ENCODE measurements at regions not wholly inside any gene's neighbourhood (a gene's known extent, or its start where the extent isn't known, plus 50 kb on each side); places are given as distances from the start of the nearest gene placed in this dataset.

DNA sequence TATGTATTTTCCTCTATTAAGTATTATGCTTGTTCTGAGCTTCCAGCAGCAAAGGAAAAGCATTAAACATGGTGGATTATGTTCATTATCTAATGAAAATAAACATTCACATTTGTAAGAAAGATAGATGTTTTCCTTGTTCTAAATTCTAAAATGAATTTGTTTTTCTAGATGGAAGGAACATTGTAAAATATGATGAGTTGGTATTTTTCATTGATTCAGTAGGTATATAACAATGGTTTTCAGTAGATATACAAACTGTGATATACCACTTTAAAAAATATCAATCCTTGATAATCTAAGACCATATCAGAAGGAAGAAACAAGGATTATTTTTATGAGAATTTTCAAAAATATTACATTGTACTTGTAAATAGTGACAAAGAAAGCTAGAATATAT is 290.6 kb upstream of the GOLIM4 start:
- Histone ChIP-seq H2AFZ (ENCODE audit: low read length) (no peak overlapping the region), H3K27me3 (ENCODE audit: low read length) (no peaks in the 10 kb centered on the region), H3K9ac (ENCODE audit: low read length) (no peak overlapping the region), H3K9me2 (replicated peaks; ENCODE audit: insufficient read depth, low read length) (no peaks in the 10 kb centered on the region; the same call in 1 of the 2 replicates), H4K20me1 (ENCODE audit: insufficient read depth, low read depth, low read length) (no peaks in the 10 kb centered on the region), H3K79me2 (ENCODE audit: low read length) (no peaks in the 10 kb centered on the region), H3K27ac (ENCODE audit: low read length) (no peak overlapping the region), H3K4me3 (ENCODE audit: low read length) (no peak overlapping the region), H3K36me3 (ENCODE audit: insufficient read depth, low read length) (no peaks in the 10 kb centered on the region), H3K4me1 (ENCODE audit: low read length) (no peaks in the 10 kb centered on the region), H3K4me2 (ENCODE audit: low read depth, low read length, poor library complexity, severe bottlenecking) (no peak overlapping the region), H3K9me3 (ENCODE audit: low read length) (peaks cover 3% of the 10 kb centered on the region; the same call in 1 of the 2 replicates)
- no peak for DNase-seq

DNA sequence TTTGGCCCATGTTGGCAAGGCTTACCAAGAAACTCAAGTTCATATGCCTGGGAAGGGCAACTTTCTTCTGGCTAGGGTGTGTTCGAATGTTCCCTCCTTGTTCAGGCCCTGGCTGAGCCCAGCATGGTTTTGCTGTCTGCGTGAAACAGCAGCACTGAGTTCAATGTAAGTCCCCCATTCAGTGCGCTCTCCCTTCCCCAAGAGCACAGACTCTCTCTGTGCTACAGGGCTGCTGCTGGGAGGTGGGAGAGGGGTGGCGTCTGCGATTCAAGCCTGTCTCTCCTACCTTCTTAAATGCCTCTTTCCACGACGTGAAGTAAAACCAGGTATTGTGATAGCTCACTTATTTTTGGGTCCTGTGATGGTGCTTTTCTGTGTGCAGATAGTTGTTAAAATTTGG is 289.3 kb upstream of the GOLIM4 start:
- no peaks in the 10 kb centered on the region for H3K4me1 ChIP-seq (ENCODE audit: low read length)
- H2AFZ ChIP-seq (ENCODE audit: low read length): no peak overlapping the region
- H3K9ac ChIP-seq (ENCODE audit: low read length): no peak overlapping the region
- H3K36me3 ChIP-seq (ENCODE audit: insufficient read depth, low read length): no peaks in the 10 kb centered on the region
- no peaks in the 10 kb centered on the region; the same call in 1 of the 2 replicates for H3K9me2 ChIP-seq (replicated peaks; ENCODE audit: insufficient read depth, low read length)
- H3K4me2 ChIP-seq (ENCODE audit: low read depth, low read length, poor library complexity, severe bottlenecking): no peak overlapping the region
- DNase-seq: no peak
- no peak overlapping the region for H3K27ac ChIP-seq (ENCODE audit: low read length)
- H3K27me3 ChIP-seq (ENCODE audit: low read length): no peaks in the 10 kb centered on the region
- H3K4me3 ChIP-seq (ENCODE audit: low read length): no peak overlapping the region
- peaks cover 3% of the 10 kb centered on the region for H3K9me3 ChIP-seq (ENCODE audit: low read length)
- no peaks in the 10 kb centered on the region for H4K20me1 ChIP-seq (ENCODE audit: insufficient read depth, low read depth, low read length)
- H3K79me2 ChIP-seq (ENCODE audit: low read length): no peaks in the 10 kb centered on the region

DNA sequence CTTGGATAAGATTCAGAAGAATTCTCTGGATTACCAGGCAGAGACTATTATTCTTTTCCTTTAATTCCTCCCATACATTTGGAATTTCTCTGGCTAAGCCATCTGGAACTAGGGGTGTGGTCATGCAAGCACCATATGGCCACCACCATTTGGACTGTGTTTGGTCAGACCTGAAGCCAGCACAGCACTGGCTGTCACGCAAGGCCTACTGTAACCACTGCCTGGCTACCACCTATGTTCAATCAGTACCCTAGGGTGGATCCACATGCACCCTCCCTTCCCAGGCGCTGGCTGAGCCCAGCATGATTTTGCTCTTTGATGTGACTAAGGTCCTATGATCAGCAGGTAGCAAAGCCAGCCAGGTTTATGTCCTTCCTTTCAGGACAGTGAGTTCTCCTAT is 287.8 kb upstream of the GOLIM4 start:
- H2AFZ ChIP-seq (ENCODE audit: low read length): no peak overlapping the region
- no peaks in the 10 kb centered on the region for H4K20me1 ChIP-seq (ENCODE audit: insufficient read depth, low read depth, low read length)
- H3K9ac ChIP-seq (ENCODE audit: low read length): no peak overlapping the region
- no peak for DNase-seq
- H3K9me3 ChIP-seq (ENCODE audit: low read length): peaks cover 3% of the 10 kb centered on the region
- no peaks in the 10 kb centered on the region; the same call in 1 of the 2 replicates for H3K9me2 ChIP-seq (replicated peaks; ENCODE audit: insufficient read depth, low read length)
- H3K79me2 ChIP-seq (ENCODE audit: low read length): no peaks in the 10 kb centered on the region
- no peaks in the 10 kb centered on the region for H3K4me1 ChIP-seq (ENCODE audit: low read length)
- no peak overlapping the region for H3K4me3 ChIP-seq (ENCODE audit: low read length)
- no peaks in the 10 kb centered on the region for H3K36me3 ChIP-seq (ENCODE audit: insufficient read depth, low read length)
- H3K27ac ChIP-seq (ENCODE audit: low read length): no peak overlapping the region
- H3K4me2 ChIP-seq (ENCODE audit: low read depth, low read length, poor library complexity, severe bottlenecking): no peak overlapping the region
- H3K27me3 ChIP-seq (ENCODE audit: low read length): no peaks in the 10 kb centered on the region

DNA sequence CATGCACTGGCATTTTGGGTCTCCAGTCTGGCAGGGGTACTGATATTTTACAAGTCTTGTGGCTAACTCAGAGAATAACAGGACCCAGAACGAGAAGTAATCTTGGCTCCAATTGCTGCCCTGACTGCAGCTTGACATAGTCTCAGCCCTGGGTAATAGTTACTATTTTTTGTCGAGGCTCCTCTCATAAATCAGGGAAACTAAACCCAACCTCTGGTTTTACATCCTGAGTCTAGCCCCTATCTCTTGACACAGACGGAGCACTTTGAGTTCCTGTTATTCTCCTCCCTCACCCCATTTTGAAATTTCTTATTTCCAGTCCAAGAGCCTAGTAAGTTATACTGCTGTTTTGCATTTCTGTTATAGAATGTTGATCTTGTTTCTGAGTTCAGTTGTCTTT is 276.1 kb upstream of the GOLIM4 start:
- H3K36me3 ChIP-seq (ENCODE audit: insufficient read depth, low read length): no peaks in the 10 kb centered on the region
- no peaks in the 10 kb centered on the region for H3K4me1 ChIP-seq (ENCODE audit: low read length)
- no peaks in the 10 kb centered on the region for H4K20me1 ChIP-seq (ENCODE audit: insufficient read depth, low read depth, low read length)
- H3K9me2 ChIP-seq (replicated peaks; ENCODE audit: insufficient read depth, low read length): no peaks in the 10 kb centered on the region
- no peaks in the 10 kb centered on the region for H3K27me3 ChIP-seq (ENCODE audit: low read length)
- no peak overlapping the region for H3K9ac ChIP-seq (ENCODE audit: low read length)
- no peak overlapping the region for H3K4me3 ChIP-seq (ENCODE audit: low read length)
- no peak for DNase-seq
- no peak overlapping the region for H3K4me2 ChIP-seq (ENCODE audit: low read depth, low read length, poor library complexity, severe bottlenecking)
- H2AFZ ChIP-seq (ENCODE audit: low read length): no peak overlapping the region
- no peak overlapping the region for H3K27ac ChIP-seq (ENCODE audit: low read length)
- no peaks in the 10 kb centered on the region for H3K79me2 ChIP-seq (ENCODE audit: low read length)
- no peaks in the 10 kb centered on the region for H3K9me3 ChIP-seq (ENCODE audit: low read length)

DNA sequence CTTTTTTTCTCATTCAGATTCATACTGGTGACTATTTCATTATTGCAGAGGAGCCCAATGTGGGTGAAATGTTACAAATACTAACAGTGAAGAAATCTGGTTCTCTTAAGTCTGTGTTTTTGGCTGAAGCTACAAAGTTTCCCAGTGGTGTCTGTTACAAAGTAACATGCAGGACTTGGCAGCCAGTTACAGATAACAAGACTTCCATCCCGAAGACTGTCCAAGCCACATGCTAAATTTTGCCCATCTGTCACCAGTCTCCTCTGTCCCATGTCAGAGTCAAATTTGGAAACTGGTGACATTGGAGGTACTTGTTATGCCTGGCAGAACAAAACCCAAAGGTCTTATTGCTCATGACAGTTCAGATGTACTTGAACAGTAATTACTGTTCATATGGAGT is 269.2 kb upstream of the GOLIM4 start:
- H3K36me3 ChIP-seq (ENCODE audit: insufficient read depth, low read length): no peaks in the 10 kb centered on the region
- no peaks in the 10 kb centered on the region for H3K4me1 ChIP-seq (ENCODE audit: low read length)

DNA sequence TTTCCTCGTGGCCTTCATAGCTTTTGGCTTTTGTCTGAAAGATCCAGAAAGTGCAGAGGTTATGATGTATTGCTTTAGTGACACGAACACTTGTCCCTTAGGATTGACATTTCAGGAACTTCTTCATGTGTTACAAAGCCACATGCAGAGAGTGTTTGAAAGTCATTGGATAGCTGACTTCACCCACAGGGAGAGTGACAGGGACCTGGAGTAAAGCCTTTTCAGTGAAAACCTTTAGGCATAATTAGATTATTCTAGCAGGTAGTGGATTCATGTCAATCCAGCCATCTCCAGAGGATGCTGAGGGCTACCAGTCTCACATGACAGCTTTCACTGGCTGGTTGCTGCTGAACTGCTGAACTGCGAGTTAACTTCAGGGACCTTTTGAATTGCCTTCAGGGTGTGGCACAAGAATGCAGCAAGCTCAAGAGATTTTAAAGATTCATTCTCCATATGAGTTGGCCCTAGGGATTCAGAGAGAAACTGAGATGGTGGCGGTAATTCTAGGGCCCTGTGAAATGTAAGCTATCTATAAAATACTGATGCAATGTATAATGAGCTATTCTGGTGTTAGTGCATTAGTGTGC is 267.0 kb upstream of the GOLIM4 start:
- Histone ChIP-seq H3K9me2 (replicated peaks; ENCODE audit: insufficient read depth, low read length) (no peaks in the 10 kb centered on the region), H3K9ac (ENCODE audit: low read length) (no peak overlapping the region), H3K36me3 (ENCODE audit: insufficient read depth, low read length) (no peaks in the 10 kb centered on the region), H3K27ac (ENCODE audit: low read length) (no peak overlapping the region), H3K9me3 (ENCODE audit: low read length) (no peaks in the 10 kb centered on the region), H3K27me3 (ENCODE audit: low read length) (no peaks in the 10 kb centered on the region), H2AFZ (ENCODE audit: low read length) (no peak overlapping the region), H3K4me1 (ENCODE audit: low read length) (no peaks in the 10 kb centered on the region), H3K4me3 (ENCODE audit: low read length) (no peak overlapping the region), H3K79me2 (ENCODE audit: low read length) (no peaks in the 10 kb centered on the region), H3K4me2 (ENCODE audit: low read depth, low read length, poor library complexity, severe bottlenecking) (no peak overlapping the region), H4K20me1 (ENCODE audit: insufficient read depth, low read depth, low read length) (no peaks in the 10 kb centered on the region)
- no peak for DNase-seq

More for the DNA sequence above, 269.2 kb upstream of the GOLIM4 start:
- H4K20me1 ChIP-seq (ENCODE audit: insufficient read depth, low read depth, low read length): no peaks in the 10 kb centered on the region
- H3K27ac ChIP-seq (ENCODE audit: low read length): no peak overlapping the region
- no peak overlapping the region for H3K4me2 ChIP-seq (ENCODE audit: low read depth, low read length, poor library complexity, severe bottlenecking)
- no peak overlapping the region for H2AFZ ChIP-seq (ENCODE audit: low read length)
- no peaks in the 10 kb centered on the region for H3K79me2 ChIP-seq (ENCODE audit: low read length)
- no peaks in the 10 kb centered on the region for H3K9me2 ChIP-seq (replicated peaks; ENCODE audit: insufficient read depth, low read length)
- no peak for DNase-seq
- H3K9me3 ChIP-seq (ENCODE audit: low read length): no peaks in the 10 kb centered on the region
- no peak overlapping the region for H3K9ac ChIP-seq (ENCODE audit: low read length)
- no peak overlapping the region for H3K4me3 ChIP-seq (ENCODE audit: low read length)
- H3K27me3 ChIP-seq (ENCODE audit: low read length): no peaks in the 10 kb centered on the region

DNA sequence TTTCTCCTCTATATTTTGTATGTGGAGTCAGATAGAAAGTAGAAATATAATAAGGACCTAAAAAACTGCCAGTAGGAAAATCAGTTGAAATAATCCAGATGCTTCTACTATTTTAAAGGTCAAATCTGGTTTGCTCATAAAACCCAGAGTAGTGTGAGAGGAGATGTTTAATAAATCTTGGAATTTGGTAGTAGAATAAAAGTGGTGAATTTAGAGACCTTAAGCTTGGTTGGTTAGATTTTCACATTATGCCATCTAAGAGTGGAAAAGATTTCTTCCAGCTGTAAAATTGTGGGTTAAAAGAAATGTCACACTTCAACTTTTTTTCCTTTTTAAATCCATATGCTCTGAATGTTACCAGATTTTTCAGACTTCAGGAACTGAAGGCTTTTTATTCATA is 266.4 kb upstream of the GOLIM4 start:
- H3K4me1 ChIP-seq (ENCODE audit: low read length): no peaks in the 10 kb centered on the region
- no peak overlapping the region for H3K4me2 ChIP-seq (ENCODE audit: low read depth, low read length, poor library complexity, severe bottlenecking)
- H4K20me1 ChIP-seq (ENCODE audit: insufficient read depth, low read depth, low read length): no peaks in the 10 kb centered on the region

DNA sequence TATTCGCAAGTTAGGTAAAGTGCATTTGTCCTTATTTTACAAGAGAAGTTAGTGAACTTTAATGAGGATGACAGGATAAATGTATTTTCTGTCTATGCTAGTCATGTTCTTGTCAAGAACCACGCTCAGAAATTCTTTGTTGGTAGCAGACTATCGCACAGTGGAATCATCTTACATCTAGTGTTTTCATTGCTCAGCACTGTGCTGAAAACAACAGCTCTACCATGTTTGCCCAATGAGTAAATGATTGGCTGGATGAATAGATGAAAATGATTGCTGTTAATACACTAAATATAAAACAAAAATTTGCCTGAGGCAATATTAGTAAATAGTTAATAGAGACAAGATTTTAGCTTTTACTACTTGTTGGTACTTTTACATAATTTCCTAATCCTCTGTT is 265.3 kb upstream of the GOLIM4 start:
- H3K4me3 ChIP-seq (ENCODE audit: low read length): no peak overlapping the region
- no peaks in the 10 kb centered on the region for H3K9me2 ChIP-seq (replicated peaks; ENCODE audit: insufficient read depth, low read length)
- H3K79me2 ChIP-seq (ENCODE audit: low read length): no peaks in the 10 kb centered on the region
- H3K9ac ChIP-seq (ENCODE audit: low read length): no peak overlapping the region
- H3K9me3 ChIP-seq (ENCODE audit: low read length): no peaks in the 10 kb centered on the region
- H3K36me3 ChIP-seq (ENCODE audit: insufficient read depth, low read length): no peaks in the 10 kb centered on the region
- no peak overlapping the region for H3K4me2 ChIP-seq (ENCODE audit: low read depth, low read length, poor library complexity, severe bottlenecking)
- no peaks in the 10 kb centered on the region for H3K27me3 ChIP-seq (ENCODE audit: low read length)
- no peaks in the 10 kb centered on the region for H3K4me1 ChIP-seq (ENCODE audit: low read length)
- no peaks in the 10 kb centered on the region for H4K20me1 ChIP-seq (ENCODE audit: insufficient read depth, low read depth, low read length)
- H3K27ac ChIP-seq (ENCODE audit: low read length): no peak overlapping the region
- no peak overlapping the region for H2AFZ ChIP-seq (ENCODE audit: low read length)
- DNase-seq: no peak

More for the DNA sequence above, 266.4 kb upstream of the GOLIM4 start:
- no peaks in the 10 kb centered on the region for H3K79me2 ChIP-seq (ENCODE audit: low read length)
- H3K9me3 ChIP-seq (ENCODE audit: low read length): no peaks in the 10 kb centered on the region
- H3K27me3 ChIP-seq (ENCODE audit: low read length): no peaks in the 10 kb centered on the region
- H3K27ac ChIP-seq (ENCODE audit: low read length): no peak overlapping the region
- no peak overlapping the region for H3K4me3 ChIP-seq (ENCODE audit: low read length)
- no peak for DNase-seq
- no peaks in the 10 kb centered on the region for H3K36me3 ChIP-seq (ENCODE audit: insufficient read depth, low read length)
- H3K9me2 ChIP-seq (replicated peaks; ENCODE audit: insufficient read depth, low read length): no peaks in the 10 kb centered on the region
- H2AFZ ChIP-seq (ENCODE audit: low read length): no peak overlapping the region
- H3K9ac ChIP-seq (ENCODE audit: low read length): no peak overlapping the region
